Uterus (tissue), 3 donors: ENCODE measurements at regions not wholly inside any gene's neighbourhood (a gene's known extent, or its start where the extent isn't known, plus 50 kb on each side); places are given as distances from the start of the nearest gene placed in this dataset.

Experiments used
- DNase-seq, 2 donors: peaks; one replicate each; pipeline ENCODE4 v3.0.0-alpha.2; 2019 to 2020
- H3K27ac ChIP-seq, 2 donors: fragments of 200-600 bp; sonication (generic); 1 replicate in 1 of 2; 2 replicates in 1 of 2; pipeline ENCODE4 v1.5.1; 2016 to 2018
- H3K27me3 ChIP-seq, 2 donors: fragments of 200-600 bp; sonication (generic); one replicate each; pipeline ENCODE4 v1.5.1; 2018 to 2019; ENCODE audit warnings: control low read depth in 1 of 2
- H3K36me3 ChIP-seq, 2 donors: fragments of 200-600 bp; sonication (generic); one replicate each; pipeline ENCODE4 v1.5.1; 2019; ENCODE audit warnings: control low read depth in 1 of 2
- H3K4me1 ChIP-seq, 2 donors: fragments of 200-600 bp; sonication (generic); one replicate each; pipeline ENCODE4 v1.5.1; 2018 to 2019; ENCODE audit warnings: control low read depth in 1 of 2
- H3K4me3 ChIP-seq, 2 donors: fragments of 200-600 bp; sonication (generic); 1 replicate in 1 of 2; 2 replicates in 1 of 2; pipeline ENCODE4 v1.5.1; 2018 to 2019; ENCODE audit warnings: mild to moderate bottlenecking in 1 of 2
- H3K9me3 ChIP-seq, 2 donors: fragments of 200-600 bp; sonication (generic); one replicate each; pipeline ENCODE4 v1.5.1; 2019; ENCODE audit warnings: control low read depth in 1 of 2
- CTCF ChIP-seq, 4 experiments: fragments of 200-600 bp in 2 of 4; fragments of 450-650 bp in 2 of 4; sonication (generic) in 2 of 4; IDR thresholded peaks; one replicate each; pipeline ENCODE4 v1.5.1; 2016 to 2019; ENCODE audit warnings: antibody characterized with exemption in 4 of 4, mild to moderate bottlenecking in 2 of 4, moderate library complexity in 1 of 4
- POLR2A ChIP-seq, 2 donors: fragments of 450-650 bp; IDR thresholded peaks; one replicate each; pipeline ENCODE4 v1.6.1; 2016; ENCODE audit warnings: antibody characterized with exemption in 2 of 2, mild to moderate bottlenecking in 1 of 2, moderate library complexity in 1 of 2
- intact Hi-C: fragments of 100-400 bp; cut with DNase I; formaldehyde crosslinking; loops from one replicate; pipeline ENCODE4 v1.15.1; 2023; ENCODE audit warnings: low total_unique reads
- donor health status: DM: yes; HTN: yes; CAD: no.

- Histone ChIP-seq H3K4me3 (no peak overlapping the region), H3K4me1 (no peaks in the 10 kb centered on the region), H3K9me3 (no peaks in the 10 kb centered on the region), H3K27me3 (no peaks in the 10 kb centered on the region), H3K27ac (no peak overlapping the region), H3K36me3 (no peaks in the 10 kb centered on the region)
- TF ChIP-seq CTCF (IDR thresholded peaks at IDR 0.05): no peak
- intact Hi-C loops: no loop called here
- DNase-seq: no peak
Observed at GRCh38 chr12:75713434-75713833, 202.0 kb upstream of the KRR1 start.

GRCh38 chr12:75712223-75712622 lies 200.8 kb upstream of the KRR1 start:
- no peak for TF ChIP-seq CTCF (IDR thresholded peaks at IDR 0.05)
- no peak overlapping the region for H3K4me3 ChIP-seq
- H3K9me3 ChIP-seq: no peaks in the 10 kb centered on the region
- no peaks in the 10 kb centered on the region for H3K4me1 ChIP-seq
- no peaks in the 10 kb centered on the region for H3K36me3 ChIP-seq
- no peaks in the 10 kb centered on the region for H3K27me3 ChIP-seq
- H3K27ac ChIP-seq: no peak overlapping the region
- intact Hi-C loops: no loop called here
- no peak for DNase-seq

GRCh38 chr12:75711271-75711670 lies 199.9 kb upstream of the KRR1 start:
- no peak overlapping the region for H3K4me3 ChIP-seq
- H3K27ac ChIP-seq: no peak overlapping the region
- H3K36me3 ChIP-seq: no peaks in the 10 kb centered on the region
- no peaks in the 10 kb centered on the region for H3K4me1 ChIP-seq
- no peaks in the 10 kb centered on the region for H3K9me3 ChIP-seq
- intact Hi-C loops: no loop called here
- DNase-seq: no peak
- no peaks in the 10 kb centered on the region for H3K27me3 ChIP-seq
- TF ChIP-seq POLR2A (IDR thresholded peaks at IDR 0.05) (no peak), CTCF (IDR thresholded peaks at IDR 0.05) (no peak)

- no peak for DNase-seq
- Histone ChIP-seq H3K9me3 (no peaks in the 10 kb centered on the region), H3K36me3 (no peaks in the 10 kb centered on the region), H3K4me3 (no peak overlapping the region), H3K4me1 (peaks cover 0 to 7% of the 10 kb centered on the region in 2 donors), H3K27me3 (no peaks in the 10 kb centered on the region), H3K27ac (no peak overlapping the region)
- no peak for TF ChIP-seq CTCF (IDR thresholded peaks at IDR 0.05)
- no peak for TF ChIP-seq POLR2A (IDR thresholded peaks at IDR 0.05)
- intact Hi-C loops: no loop called here
Observed at GRCh38 chr12:75710361-75711069, 199.1 kb upstream of the KRR1 start.

GRCh38 chr12:75709503-75709902 lies 198.1 kb upstream of the KRR1 start:
- H3K4me1 ChIP-seq: peaks cover 0 to 8% of the 10 kb centered on the region in 2 donors
- H3K27ac ChIP-seq: no peak overlapping the region
- no peak for DNase-seq
- intact Hi-C loops: no loop called here
- H3K9me3 ChIP-seq: no peaks in the 10 kb centered on the region
- H3K27me3 ChIP-seq: no peaks in the 10 kb centered on the region
- no peak overlapping the region for H3K4me3 ChIP-seq
- TF ChIP-seq CTCF (IDR thresholded peaks at IDR 0.05) (no peak), POLR2A (IDR thresholded peaks at IDR 0.05) (no peak)
- no peaks in the 10 kb centered on the region for H3K36me3 ChIP-seq
